ENCODE measurements at regions not wholly inside any gene's neighbourhood (a gene's known extent, or its start where the extent isn't known, plus 50 kb on each side); places are given as distances from the start of the nearest gene placed in this dataset.

DNA sequence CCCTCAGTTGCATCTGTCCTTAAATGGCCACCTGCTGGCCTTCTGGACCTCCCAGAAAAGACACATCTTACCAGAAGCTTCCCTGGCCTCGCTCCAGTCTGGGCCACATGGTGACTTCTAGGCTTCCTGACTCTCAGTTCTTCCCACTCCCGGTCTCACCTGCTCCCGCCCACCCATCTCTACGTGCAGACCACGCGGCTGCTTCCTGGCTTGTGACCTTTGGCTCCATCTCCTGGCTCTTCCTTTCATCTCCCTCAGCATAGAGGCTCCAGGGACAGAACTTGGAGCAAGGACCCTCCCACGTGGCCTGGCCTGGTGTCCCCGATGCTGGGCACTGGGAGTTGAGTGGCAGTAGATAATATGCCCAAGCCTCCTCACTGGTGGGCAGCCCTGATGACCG is 124.9 kb upstream of the IRF2BP2 start:
- no peak for DNase-seq (ENCODE audit: extremely low spot score, unreplicated experiment)
- H3K4me1 Mint-ChIP-seq (ENCODE audit: unreplicated experiment): peaks cover 23% of the 10 kb centered on the region
- TF ChIP-seq, protein P1, sequence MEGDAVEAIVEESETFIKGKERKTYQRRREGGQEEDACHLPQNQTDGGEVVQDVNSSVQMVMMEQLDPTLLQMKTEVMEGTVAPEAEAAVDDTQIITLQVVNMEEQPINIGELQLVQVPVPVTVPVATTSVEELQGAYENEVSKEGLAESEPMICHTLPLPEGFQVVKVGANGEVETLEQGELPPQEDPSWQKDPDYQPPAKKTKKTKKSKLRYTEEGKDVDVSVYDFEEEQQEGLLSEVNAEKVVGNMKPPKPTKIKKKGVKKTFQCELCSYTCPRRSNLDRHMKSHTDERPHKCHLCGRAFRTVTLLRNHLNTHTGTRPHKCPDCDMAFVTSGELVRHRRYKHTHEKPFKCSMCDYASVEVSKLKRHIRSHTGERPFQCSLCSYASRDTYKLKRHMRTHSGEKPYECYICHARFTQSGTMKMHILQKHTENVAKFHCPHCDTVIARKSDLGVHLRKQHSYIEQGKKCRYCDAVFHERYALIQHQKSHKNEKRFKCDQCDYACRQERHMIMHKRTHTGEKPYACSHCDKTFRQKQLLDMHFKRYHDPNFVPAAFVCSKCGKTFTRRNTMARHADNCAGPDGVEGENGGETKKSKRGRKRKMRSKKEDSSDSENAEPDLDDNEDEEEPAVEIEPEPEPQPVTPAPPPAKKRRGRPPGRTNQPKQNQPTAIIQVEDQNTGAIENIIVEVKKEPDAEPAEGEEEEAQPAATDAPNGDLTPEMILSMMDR (IDR thresholded peaks at IDR 0.05): no peak
- peaks cover 2% of the 10 kb centered on the region for H3K36me3 Mint-ChIP-seq (ENCODE audit: unreplicated experiment)
- H3K27ac Mint-ChIP-seq (ENCODE audit: unreplicated experiment): no peak overlapping the region
- no peaks in the 10 kb centered on the region for H3K9me3 Mint-ChIP-seq (ENCODE audit: unreplicated experiment)
- no peaks in the 10 kb centered on the region for H3K27me3 Mint-ChIP-seq (ENCODE audit: unreplicated experiment)
- no peak overlapping the region for H3K4me3 Mint-ChIP-seq (ENCODE audit: unreplicated experiment)

GRCh38 chr1:234734412-234734835 is 124.4 kb upstream of the IRF2BP2 start:
- TF ChIP-seq, protein P1 (IDR thresholded peaks at IDR 0.05): no peak
- Mint-ChIP-seq H3K4me3 (ENCODE audit: unreplicated experiment) (no peak overlapping the region), H3K27me3 (ENCODE audit: unreplicated experiment) (no peaks in the 10 kb centered on the region), H3K4me1 (ENCODE audit: unreplicated experiment) (peaks cover 23% of the 10 kb centered on the region), H3K36me3 (ENCODE audit: unreplicated experiment) (peaks cover 2% of the 10 kb centered on the region), H3K27ac (ENCODE audit: unreplicated experiment) (no peak overlapping the region), H3K9me3 (ENCODE audit: unreplicated experiment) (no peaks in the 10 kb centered on the region)
- DNase-seq (ENCODE audit: extremely low spot score, unreplicated experiment): no peak

- Mint-ChIP-seq H3K27ac (ENCODE audit: unreplicated experiment) (no peak overlapping the region), H3K4me1 (ENCODE audit: unreplicated experiment) (peaks cover 26% of the 10 kb centered on the region), H3K36me3 (ENCODE audit: unreplicated experiment) (peaks cover 2% of the 10 kb centered on the region), H3K27me3 (ENCODE audit: unreplicated experiment) (no peaks in the 10 kb centered on the region), H3K9me3 (ENCODE audit: unreplicated experiment) (no peaks in the 10 kb centered on the region), H3K4me3 (ENCODE audit: unreplicated experiment) (no peak overlapping the region)
- no peak for DNase-seq (ENCODE audit: extremely low spot score, unreplicated experiment)
- TF ChIP-seq, protein P1 (IDR thresholded peaks at IDR 0.05): no peak
Measured at GRCh38 chr1:234733427-234733826, 123.4 kb upstream of the IRF2BP2 start.

DNA sequence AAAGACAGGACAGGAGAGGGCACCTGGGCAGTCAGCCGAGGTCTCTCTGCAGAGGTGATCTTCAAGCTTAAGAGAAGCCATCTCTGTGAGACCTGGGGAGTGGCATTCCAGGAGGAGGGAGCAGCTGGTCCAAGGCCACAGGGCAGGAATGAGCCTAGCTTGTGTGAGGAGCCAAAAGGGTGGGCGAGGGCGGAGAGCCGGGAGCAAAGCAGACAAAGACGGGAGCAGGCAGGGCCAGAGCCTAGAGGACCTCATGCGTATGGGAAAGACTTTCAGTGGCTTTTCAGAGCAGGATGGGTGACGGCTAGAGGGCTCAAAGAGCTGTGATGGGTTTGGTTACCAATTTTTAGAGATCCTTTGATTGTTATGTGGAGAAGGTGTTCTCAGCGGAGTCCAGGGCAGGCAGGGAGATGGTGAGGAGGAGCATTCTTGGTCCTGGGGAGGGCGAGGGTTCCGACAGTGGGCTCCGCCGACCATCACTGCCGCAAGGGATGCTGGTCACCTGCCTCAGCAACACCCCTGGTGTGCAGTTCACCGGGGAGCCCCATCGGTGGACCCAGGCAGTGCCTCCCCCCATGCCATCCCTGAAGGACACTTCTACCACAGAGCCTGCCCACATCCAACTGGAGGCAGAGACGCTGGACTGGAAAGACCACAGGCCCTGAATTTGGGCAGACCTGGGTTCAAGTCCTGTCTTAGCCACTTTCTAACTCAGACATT is 122.9 kb upstream of the IRF2BP2 start:
- Mint-ChIP-seq H3K27me3 (ENCODE audit: unreplicated experiment) (no peaks in the 10 kb centered on the region), H3K27ac (ENCODE audit: unreplicated experiment) (no peak overlapping the region), H3K9me3 (ENCODE audit: unreplicated experiment) (no peaks in the 10 kb centered on the region), H3K4me1 (ENCODE audit: unreplicated experiment) (peaks cover 27% of the 10 kb centered on the region), H3K4me3 (ENCODE audit: unreplicated experiment) (no peak overlapping the region), H3K36me3 (ENCODE audit: unreplicated experiment) (peaks cover under 1% of the 10 kb centered on the region)
- DNase-seq (ENCODE audit: extremely low spot score, unreplicated experiment): no peak
- TF ChIP-seq, protein P1 (IDR thresholded peaks at IDR 0.05): no peak

- Mint-ChIP-seq H3K4me1 (ENCODE audit: unreplicated experiment) (peaks cover 29% of the 10 kb centered on the region), H3K4me3 (ENCODE audit: unreplicated experiment) (no peak overlapping the region), H3K36me3 (ENCODE audit: unreplicated experiment) (no peaks in the 10 kb centered on the region), H3K9me3 (ENCODE audit: unreplicated experiment) (no peaks in the 10 kb centered on the region), H3K27ac (ENCODE audit: unreplicated experiment) (no peak overlapping the region), H3K27me3 (ENCODE audit: unreplicated experiment) (no peaks in the 10 kb centered on the region)
- TF ChIP-seq, protein P1 (IDR thresholded peaks at IDR 0.05): no peak
- no peak for DNase-seq (ENCODE audit: extremely low spot score, unreplicated experiment)
Measured at GRCh38 chr1:234732260-234732659, 122.3 kb upstream of the IRF2BP2 start.

All from osteocyte (in vitro differentiated cells).